Tibial artery (tissue), 4 donors: ENCODE measurements at regions not wholly inside any gene's neighbourhood (a gene's known extent, or its start where the extent isn't known, plus 50 kb on each side); places are given as distances from the start of the nearest gene placed in this dataset.
"Not testable (repeated sequence)": the region's sequence is repeated elsewhere in the genome, so short reads cannot be mapped to it uniquely, and the experiment has no call there.

Experiments used
- DNase-seq, 2 donors: peaks; one replicate each; pipeline ENCODE4 v3.0.0-alpha.2; 2019
- H3K27ac ChIP-seq, 2 donors: fragments of 200-600 bp; sonication (generic) in 1 of 2; 1 replicate in 1 of 2; 2 replicates in 1 of 2; pipeline ENCODE4 v1.5.1; 2018 to 2019; ENCODE audit warnings: mild to moderate bottlenecking in 1 of 2
- H3K27me3 ChIP-seq, 2 donors: fragments of 200-600 bp; sonication (generic) in 1 of 2; one replicate each; pipeline versions ENCODE4 v1.5.1 to v1.6.0; 2016 to 2019
- H3K36me3 ChIP-seq, 3 donors: fragments of 200-600 bp; sonication (generic) in 2 of 3; one replicate each; pipeline ENCODE4 v1.5.1; 2016 to 2019; ENCODE audit warnings: mild to moderate bottlenecking in 2 of 3
- H3K4me1 ChIP-seq, 4 donors: fragments of 200-600 bp; sonication (generic) in 2 of 4; 1 replicate in 3 of 4; 2 replicates in 1 of 4; pipeline ENCODE4 v1.5.1; 2016 to 2019
- H3K4me3 ChIP-seq, 2 donors: fragments of 200-600 bp; sonication (generic) in 1 of 2; 1 replicate in 1 of 2; 2 replicates in 1 of 2; pipeline ENCODE4 v1.5.1; 2018 to 2019; ENCODE audit warnings: mild to moderate bottlenecking in 2 of 2
- H3K9me3 ChIP-seq, 3 donors: fragments of 200-600 bp; sonication (generic) in 1 of 3; one replicate each; pipeline ENCODE4 v1.5.1; 2016 to 2019
- CTCF ChIP-seq, 2 experiments: fragments of 200-600 bp in 1 of 2; fragments of 450-650 bp in 1 of 2; IDR thresholded peaks; one replicate each; pipeline ENCODE4 v1.5.1; 2017 to 2019; ENCODE audit warnings: antibody characterized with exemption in 2 of 2, mild to moderate bottlenecking in 1 of 2, moderate library complexity in 1 of 2
- intact Hi-C: fragments of 100-400 bp; cut with DNase I; formaldehyde crosslinking; loops from one replicate; pipeline ENCODE4 v1.15.0; 2023; ENCODE audit warnings: low total_unique reads

GRCh38 chr10:31213959-31214358, 105.1 kb upstream of the ZEB1 start:
- H3K9me3 ChIP-seq = no peaks in the 10 kb centered on the region
- no peak overlapping the region for H3K27ac ChIP-seq
- H3K4me3 ChIP-seq = no peak overlapping the region
- DNase-seq = no peak
- intact Hi-C loops = no loop called here
- H3K4me1 ChIP-seq = no peaks in the 10 kb centered on the region
- TF ChIP-seq CTCF (IDR thresholded peaks at IDR 0.05) = no peak
- H3K27me3 ChIP-seq = no peaks in the 10 kb centered on the region
- no peaks in the 10 kb centered on the region for H3K36me3 ChIP-seq

- no peak for TF ChIP-seq CTCF (IDR thresholded peaks at IDR 0.05)
- no peak for DNase-seq
- intact Hi-C loops = no loop called here
- Histone ChIP-seq H3K4me1 (no peaks in the 10 kb centered on the region), H3K9me3 (no peaks in the 10 kb centered on the region), H3K27me3 (no peaks in the 10 kb centered on the region), H3K4me3 (no peak overlapping the region), H3K36me3 (no peaks in the 10 kb centered on the region), H3K27ac (no peak overlapping the region)
Observed at GRCh38 chr10:31215052-31215451, 104.0 kb upstream of the ZEB1 start.

- no peaks in the 10 kb centered on the region for H3K4me1 ChIP-seq
- DNase-seq = no peak
- no peaks in the 10 kb centered on the region for H3K36me3 ChIP-seq
- no peak overlapping the region for H3K27ac ChIP-seq
- no peaks in the 10 kb centered on the region for H3K9me3 ChIP-seq
- intact Hi-C loops = no loop called here
- no peak for TF ChIP-seq CTCF (IDR thresholded peaks at IDR 0.05)
- no peak overlapping the region for H3K4me3 ChIP-seq
- no peaks in the 10 kb centered on the region for H3K27me3 ChIP-seq
Observed at GRCh38 chr10:31219306-31219705, 99.7 kb upstream of the ZEB1 start.

- DNase-seq, H3K4me1 ChIP-seq, intact Hi-C loops, H3K27ac ChIP-seq, H3K36me3 ChIP-seq, H3K9me3 ChIP-seq, H3K27me3 ChIP-seq, H3K4me3 ChIP-seq: not testable (repeated sequence)
Observed at GRCh38 chr10:31228780-31229179, 90.2 kb upstream of the ZEB1 start.

- H3K4me3 ChIP-seq = no peak overlapping the region
- intact Hi-C loops = loop anchor here (2.0 to 5.0 kb wide), 2 partner anchors 17 to 1712 kb away; no protein-coding TSS in a partner anchor
- no peaks in the 10 kb centered on the region for H3K4me1 ChIP-seq
- H3K27me3 ChIP-seq = no peaks in the 10 kb centered on the region
- no peak for TF ChIP-seq CTCF (IDR thresholded peaks at IDR 0.05)
- H3K27ac ChIP-seq = no peak overlapping the region
- no peaks in the 10 kb centered on the region for H3K36me3 ChIP-seq
- H3K9me3 ChIP-seq = peaks cover 0 to 8% (median 0%) of the 10 kb centered on the region in 3 donors
- no peak for DNase-seq
Observed at GRCh38 chr10:31239961-31240360, 79.1 kb upstream of the ZEB1 start.

GRCh38 chr10:31242902-31243301, 76.1 kb upstream of the ZEB1 start:
- intact Hi-C loops = loop anchor here (5.0 kb wide), 1 partner anchor 1709 kb away; no protein-coding TSS in a partner anchor
- no peak for TF ChIP-seq CTCF (IDR thresholded peaks at IDR 0.05)
- Histone ChIP-seq H3K27ac (no peak overlapping the region), H3K4me1 (no peaks in the 10 kb centered on the region), H3K4me3 (no peak overlapping the region), H3K27me3 (no peaks in the 10 kb centered on the region), H3K9me3 (peaks cover 0 to 4% (median 0%) of the 10 kb centered on the region in 3 donors), H3K36me3 (no peaks in the 10 kb centered on the region)
- DNase-seq = no peak

GRCh38 chr10:31251118-31251517, 67.9 kb upstream of the ZEB1 start:
- H3K4me3 ChIP-seq, intact Hi-C loops, H3K4me1 ChIP-seq, H3K27ac ChIP-seq, H3K27me3 ChIP-seq, H3K9me3 ChIP-seq, H3K36me3 ChIP-seq, DNase-seq: not testable (repeated sequence)
